GF-D8 (cell line): ENCODE measurements at regions not wholly inside any gene's neighbourhood (a gene's known extent, or its start where the extent isn't known, plus 50 kb on each side); places are given as distances from the start of the nearest gene placed in this dataset.
"Not testable (repeated sequence)": the region's sequence is repeated elsewhere in the genome, so short reads cannot be mapped to it uniquely, and the experiment has no call there.

Experiments
- DNase-seq: peaks from one replicate; lab custom pipeline; 2025; lab: John Stamatoyannopoulos, UW

GRCh38 chr10:63921908-63922467 is 400.8 kb downstream of the REEP3 start:
- no peak for DNase-seq

GRCh38 chr10:63922468-63923284 is 401.5 kb downstream of the REEP3 start:
- DNase-seq: no peak

- no peak for DNase-seq
These were observed 408.7 kb downstream of the REEP3 start for GRCh38 chr10:63929831-63930467.

GRCh38 chr10:63930584-63930983 is 409.4 kb downstream of the REEP3 start:
- DNase-seq: no peak

- DNase-seq: no peak
These were observed 414.5 kb downstream of the REEP3 start for GRCh38 chr10:63935705-63936104.

- no peak for DNase-seq
These were observed 419.2 kb downstream of the REEP3 start for GRCh38 chr10:63940277-63940922.

- DNase-seq: no peak
These were observed 443.2 kb downstream of the REEP3 start for GRCh38 chr10:63964406-63964805.

GRCh38 chr10:63965846-63966245 is 444.6 kb downstream of the REEP3 start:
- DNase-seq: no peak

GRCh38 chr10:63972949-63973827 is 452.0 kb downstream of the REEP3 start:
- DNase-seq: no peak

GRCh38 chr10:63976538-63976937 is 455.3 kb downstream of the REEP3 start:
- DNase-seq: peak; percentile 1

GRCh38 chr10:63977329-63977923 is 456.2 kb downstream of the REEP3 start:
- DNase-seq: no peak

- DNase-seq: not testable (repeated sequence)
These were observed 459.7 kb downstream of the REEP3 start for GRCh38 chr10:63980870-63981269.

- DNase-seq: not testable (repeated sequence)
These were observed 462.9 kb downstream of the REEP3 start for GRCh38 chr10:63984061-63984460.

GRCh38 chr10:63986536-63986935 is 465.3 kb downstream of the REEP3 start:
- DNase-seq: no peak

- DNase-seq: no peak
These were observed 466.0 kb downstream of the REEP3 start for GRCh38 chr10:63987212-63987611.

GRCh38 chr10:63994371-63994770 is 473.2 kb downstream of the REEP3 start:
- DNase-seq: no peak

GRCh38 chr10:64007157-64007556 is 486.0 kb downstream of the REEP3 start:
- DNase-seq: no peak

GRCh38 chr10:64010711-64011110 is 489.5 kb downstream of the REEP3 start:
- DNase-seq: no peak

- DNase-seq: no peak
These were observed 490.9 kb downstream of the REEP3 start for GRCh38 chr10:64011912-64012714.

GRCh38 chr10:64014281-64014680 is 493.1 kb downstream of the REEP3 start:
- no peak for DNase-seq
